SW480 (cell line): ENCODE measurements at regions not wholly inside any gene's neighbourhood (a gene's known extent, or its start where the extent isn't known, plus 50 kb on each side); places are given as distances from the start of the nearest gene placed in this dataset.
"Not testable (repeated sequence)": the region's sequence is repeated elsewhere in the genome, so short reads cannot be mapped to it uniquely, and the experiment has no call there.

ENCODE experiments used
- DNase-seq: peaks from one replicate; pipeline ENCODE4 v3.0.0-alpha.2; 2016; ENCODE audit warnings: low spot score

DNA sequence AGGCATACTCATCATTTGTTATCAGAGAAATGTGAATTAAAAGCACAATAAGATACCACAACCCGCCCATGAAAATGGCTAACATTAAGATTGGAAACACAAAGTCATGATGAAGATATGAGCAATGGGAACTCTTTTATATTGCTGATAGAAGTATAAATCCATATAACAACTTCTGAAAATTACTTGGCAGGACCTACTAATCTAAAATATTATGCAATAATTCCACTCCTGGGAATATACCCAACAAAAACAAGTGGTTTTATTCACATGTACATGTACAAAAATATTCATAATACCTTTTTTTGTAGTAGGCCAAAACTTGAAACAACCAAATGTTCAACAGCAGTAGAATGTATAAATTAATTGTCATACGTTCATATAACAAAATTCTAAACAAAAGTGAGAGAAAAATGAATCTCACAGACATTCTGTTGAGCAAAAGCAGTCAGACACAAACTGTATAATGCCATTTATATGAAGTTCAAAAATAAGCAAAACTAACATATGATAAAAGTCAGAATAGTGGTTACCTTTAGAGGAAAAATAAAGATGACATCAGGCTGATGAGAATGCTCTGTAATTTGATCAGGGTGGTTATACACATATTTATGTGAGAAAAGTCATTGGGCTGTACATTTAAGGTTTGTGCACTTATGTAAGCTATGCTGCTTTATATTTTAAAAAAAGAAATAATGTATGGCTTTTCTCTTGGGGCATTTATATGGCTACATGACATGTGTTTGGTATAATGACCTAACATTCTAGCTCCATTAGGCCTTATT lies 309.2 kb upstream of the KITLG start:
- DNase-seq, result no peak

DNA sequence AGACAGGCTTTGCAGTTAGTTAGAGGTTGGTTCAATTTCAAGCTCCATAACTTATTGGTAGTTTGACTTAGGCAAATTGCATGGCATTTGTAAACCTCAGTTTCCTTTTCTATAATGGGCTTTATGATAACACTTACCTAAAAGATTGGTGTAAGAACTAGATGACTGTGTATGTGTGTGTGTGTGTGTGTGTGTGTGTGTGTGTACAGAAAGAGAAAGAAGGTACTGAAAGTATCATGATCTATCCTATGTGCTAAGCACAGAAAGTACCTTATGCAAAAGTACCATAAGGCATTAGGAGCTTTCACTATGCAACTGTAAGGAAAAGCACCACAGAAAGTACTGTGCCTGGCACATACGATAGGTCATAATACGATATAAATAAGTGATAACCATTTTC lies 304.3 kb upstream of the KITLG start:
- DNase-seq, result no peak

DNA sequence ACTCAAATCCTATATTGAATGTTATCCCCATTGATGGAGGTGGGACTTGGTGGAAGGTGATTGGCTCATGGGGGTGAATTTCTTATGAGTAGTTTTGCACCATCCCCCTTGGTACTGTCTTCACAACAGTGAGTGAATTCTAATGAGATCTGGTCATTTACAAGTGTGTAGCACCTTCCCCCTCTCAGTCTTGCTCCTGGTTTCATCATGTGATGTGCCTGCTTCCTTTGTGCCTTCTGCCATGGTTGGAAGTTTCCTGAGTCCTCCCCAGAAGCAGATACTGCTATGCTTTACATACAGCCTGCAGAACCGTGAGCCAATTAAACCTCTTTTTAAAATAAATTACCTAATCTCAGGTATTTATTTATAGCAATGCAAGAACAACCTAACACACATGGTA lies 302.4 kb upstream of the KITLG start:
- DNase-seq, result no peak

DNA sequence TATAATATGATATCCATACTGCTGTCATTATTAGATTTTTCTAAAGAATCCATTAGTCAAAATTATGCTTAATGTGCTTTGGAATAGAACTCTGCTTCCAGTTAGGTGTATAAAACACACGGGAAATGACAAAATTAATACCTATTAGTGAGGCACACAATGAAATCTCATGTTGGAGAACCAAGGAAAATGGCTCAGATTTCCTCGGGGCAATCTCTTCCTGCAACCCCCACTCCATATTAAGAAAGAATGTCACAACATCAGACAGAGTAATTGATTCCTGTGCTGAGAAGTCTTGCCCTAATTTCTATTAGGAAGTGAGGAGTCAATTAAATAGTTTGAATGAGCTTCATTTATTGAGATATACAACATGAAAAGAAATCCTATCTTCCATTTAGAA lies 299.8 kb upstream of the KITLG start:
- DNase-seq, result no peak

DNA sequence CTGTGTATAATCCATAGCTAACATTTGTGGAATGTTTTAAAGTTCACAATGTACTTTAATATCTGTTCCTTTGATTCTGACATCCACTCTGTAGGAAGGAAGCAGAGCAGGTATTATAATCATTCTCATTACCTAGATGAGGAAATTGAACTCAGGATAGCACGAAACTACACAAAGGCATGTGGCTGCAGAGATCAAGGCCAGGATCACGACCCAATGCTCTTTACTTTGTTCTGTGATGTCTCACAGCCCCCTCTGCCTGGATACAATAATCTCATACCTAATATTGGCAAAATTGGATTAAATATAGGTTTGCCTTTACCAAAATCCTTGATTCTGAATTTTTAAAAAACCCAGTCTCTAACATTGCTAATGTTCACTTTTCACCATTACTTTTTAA lies 298.0 kb upstream of the KITLG start:
- DNase-seq, result no peak

DNA sequence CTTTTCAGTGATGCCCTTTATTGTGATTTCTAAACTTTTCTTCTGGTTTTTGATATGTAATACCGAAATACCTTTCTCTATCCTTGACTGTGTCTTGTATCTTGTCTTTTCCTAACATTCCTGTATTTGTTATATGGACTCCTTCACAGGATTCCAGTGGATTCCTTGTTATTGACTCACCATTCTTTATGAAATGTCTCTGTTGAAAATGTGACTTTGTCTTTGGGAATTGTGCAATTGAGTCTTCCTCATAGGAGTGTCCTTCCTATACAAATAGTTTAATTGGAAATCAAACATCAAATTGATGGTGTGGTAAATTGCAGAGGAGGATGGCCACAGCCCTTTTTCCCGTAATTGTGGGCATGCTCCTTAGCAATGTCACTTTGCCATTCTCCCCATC lies 296.6 kb upstream of the KITLG start:
- DNase-seq, result no peak

DNA sequence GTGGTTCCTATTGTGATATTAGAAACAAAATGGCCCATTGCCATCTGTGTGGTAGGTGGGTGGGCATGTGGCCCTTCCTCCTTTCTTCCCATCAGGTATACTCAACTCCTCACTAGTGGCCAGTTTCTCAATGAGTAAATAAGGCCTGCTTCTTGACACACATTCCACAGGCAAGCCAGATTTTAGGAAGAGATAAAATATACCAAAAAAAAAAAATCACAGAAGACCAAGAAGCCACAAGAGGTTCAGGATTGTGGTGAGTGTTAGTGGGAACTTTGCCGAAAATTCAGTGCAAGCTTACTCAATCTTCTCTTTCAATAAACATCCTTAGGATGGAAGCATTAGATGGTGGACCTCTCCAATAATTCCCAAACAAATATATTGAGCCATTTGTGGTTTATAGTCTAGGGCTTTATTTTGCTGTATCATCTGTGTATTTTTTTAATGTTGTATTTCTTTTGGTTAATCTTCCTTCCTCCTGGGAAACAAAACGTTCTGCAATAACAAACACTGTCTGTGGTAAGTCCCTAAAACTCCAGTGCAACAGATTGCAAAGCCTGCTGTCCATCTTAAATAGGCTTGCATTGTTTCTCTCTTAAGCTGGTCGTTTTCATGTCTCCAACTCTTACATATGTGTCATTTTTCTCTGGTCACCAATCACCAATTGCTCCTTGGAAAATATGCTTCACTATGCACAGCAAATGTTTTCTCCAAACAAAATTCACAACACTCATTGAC lies 289.9 kb upstream of the KITLG start:
- no peak for DNase-seq

DNA sequence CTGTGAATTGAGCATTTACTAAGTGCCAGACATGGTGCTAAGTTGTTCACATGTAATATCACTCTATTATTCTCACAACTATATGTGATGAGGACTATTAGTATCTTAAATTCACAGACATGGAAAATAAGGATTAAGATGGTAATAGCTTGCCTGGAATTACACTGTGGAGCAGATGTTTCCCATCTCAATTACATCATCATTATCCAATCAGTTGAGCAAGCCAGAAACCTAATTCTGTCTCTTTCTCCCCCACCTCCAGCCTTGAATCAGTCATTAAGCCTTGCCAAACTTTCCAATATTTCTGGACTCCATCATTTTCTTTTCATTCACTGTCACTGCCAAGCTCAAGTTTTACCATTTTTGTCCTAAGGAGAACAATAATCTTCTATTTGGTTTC lies 287.8 kb upstream of the KITLG start:
- DNase-seq, result no peak

DNA sequence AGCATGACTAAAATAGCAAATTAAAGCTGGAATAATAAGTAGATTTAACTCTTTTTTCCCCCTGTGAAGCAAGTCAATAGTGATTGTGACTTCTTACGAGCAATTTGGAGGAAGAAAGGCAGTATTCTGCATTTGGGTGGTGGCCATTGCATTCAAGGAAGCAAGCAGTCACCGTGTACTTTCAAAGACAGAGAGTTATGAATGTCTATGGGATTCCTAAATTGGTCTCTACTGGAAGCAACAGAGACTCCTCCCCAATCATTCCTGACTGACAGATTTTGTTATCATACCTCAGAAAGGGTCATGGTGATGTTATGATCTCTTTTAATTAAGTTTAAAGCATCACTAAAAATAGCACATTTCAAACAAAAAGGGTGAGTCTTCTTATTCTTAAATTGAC lies 287.2 kb upstream of the KITLG start:
- no peak for DNase-seq

DNA sequence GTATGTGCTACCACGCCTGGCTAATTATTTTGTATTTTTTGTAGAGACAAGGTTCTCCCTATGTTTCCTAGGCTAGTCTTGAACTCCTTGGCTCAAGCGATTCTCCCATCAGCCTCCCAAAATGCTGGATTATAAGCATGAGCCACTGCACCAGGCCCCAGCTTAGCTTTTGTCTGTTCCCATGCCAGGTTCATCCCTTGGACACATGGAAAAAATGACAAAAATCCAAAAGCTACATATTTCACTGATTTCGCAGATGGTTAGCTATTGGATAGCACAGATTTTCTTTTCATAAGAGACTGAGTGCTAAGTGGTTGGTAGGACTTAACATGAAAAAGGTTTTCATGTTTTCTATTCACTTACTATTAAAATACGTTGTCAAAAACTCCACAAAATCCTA lies 286.6 kb upstream of the KITLG start:
- no peak for DNase-seq

DNA sequence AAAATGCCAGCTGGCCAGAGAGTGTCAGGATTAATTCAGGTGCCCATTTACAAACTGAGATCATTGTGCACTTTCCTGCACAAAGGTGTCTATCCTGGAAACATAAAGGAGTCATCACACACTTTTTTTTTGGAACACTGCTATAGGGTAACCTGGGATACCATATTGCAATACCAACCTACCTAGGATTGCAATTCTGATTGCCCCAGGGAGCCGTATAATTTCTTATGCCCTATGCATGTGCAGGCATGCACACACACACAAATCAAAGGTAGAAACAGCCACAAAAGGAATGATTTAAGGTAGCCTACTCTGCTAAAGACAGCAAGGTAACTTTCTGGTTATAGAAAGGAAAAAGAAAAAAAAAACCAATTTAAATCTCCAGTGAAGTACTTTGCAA lies 285.3 kb upstream of the KITLG start:
- DNase-seq, result no peak

DNA sequence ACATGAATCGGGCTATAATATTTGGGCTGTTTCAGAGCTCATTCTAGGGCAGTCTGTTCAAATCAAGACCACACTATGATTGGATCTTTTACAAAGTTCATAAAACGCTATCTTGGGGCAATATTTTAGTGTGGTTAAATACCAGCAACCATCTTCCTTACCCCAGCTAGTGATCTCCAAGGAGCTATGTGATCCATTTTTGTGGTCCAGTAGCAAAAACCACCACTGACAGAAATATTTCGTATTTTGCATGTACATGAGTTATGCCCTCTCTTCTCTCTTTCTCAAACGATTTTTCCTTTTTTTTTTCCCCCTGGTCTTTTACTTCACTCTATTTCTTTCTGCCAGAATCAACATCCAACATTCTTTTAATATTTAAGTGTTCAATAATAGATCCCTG lies 280.6 kb upstream of the KITLG start:
- DNase-seq, result no peak

DNA sequence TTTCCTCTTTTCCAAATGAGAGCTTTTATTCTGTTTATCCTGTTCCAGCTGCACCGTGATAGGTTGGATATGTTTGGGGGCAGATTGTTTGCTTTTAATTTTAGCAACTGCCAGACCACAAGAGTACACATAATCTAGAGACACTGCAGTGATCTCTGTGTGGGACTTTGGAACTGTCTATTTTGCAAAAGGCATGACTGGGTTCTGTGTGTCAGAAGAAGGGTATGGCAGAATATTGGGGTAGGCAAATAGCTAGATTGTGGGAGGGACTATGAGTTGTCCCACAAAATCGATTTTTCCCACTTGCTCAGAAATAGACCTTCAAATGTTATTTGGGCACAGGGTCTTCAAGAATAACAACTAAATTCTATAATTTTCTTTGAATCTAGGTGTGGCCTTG lies 275.9 kb upstream of the KITLG start:
- DNase-seq, result no peak

DNA sequence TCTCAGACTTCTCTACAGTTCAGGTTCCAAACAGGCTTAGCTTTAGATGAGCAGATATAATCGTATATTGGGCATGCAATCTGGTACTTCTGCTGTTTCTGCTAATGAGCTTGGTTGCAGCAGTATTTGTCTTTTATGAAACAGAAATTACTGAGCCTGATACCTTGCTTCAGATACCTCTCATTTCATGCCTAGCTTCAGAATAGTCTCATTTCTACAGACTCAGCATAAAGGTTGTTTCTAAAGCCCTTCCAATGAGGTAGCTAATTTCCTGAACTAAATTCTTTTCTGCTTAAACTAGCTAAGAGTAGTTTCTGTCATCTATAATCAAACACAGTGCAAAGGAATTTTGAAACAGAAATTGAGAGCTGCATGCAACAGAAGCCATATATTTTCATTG lies 275.0 kb upstream of the KITLG start:
- DNase-seq, result no peak

DNA sequence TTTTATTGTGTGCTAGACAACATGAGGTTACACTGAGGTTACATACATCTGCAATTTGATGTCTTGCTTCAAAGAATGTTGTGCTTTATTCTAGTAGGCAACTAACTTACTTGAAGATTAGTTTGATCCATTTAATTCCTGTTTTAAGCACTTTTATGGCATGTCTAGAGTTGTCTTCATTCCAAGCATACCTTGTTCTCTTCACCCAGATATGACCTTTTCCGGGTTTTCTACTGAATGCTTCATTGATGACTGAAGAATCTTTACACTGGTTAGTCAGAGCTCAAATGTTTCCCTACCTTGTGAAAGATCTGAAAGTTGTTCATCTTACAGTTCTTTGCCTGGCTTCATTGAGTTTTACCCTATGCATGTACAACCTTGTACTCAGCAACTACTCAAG lies 274.0 kb upstream of the KITLG start:
- DNase-seq, result no peak

DNA sequence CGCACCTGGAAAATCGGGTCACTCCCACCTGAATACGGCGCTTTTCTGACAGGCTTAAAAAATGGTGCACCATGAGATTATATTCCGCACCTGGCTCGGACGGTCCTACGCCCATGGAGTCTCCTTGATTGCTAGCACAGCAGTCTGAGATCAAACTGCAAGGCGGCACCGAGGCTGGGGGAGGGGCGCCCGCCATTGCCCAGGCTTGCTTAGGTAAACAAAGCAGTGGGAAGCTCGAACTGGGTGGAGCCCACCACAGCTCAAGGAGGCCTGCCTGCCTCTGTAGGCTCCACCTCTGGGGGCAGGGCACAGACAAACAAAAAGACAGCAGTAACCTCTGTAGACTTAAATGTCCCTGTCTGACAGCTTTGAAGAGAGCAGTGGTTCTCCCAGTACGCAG lies 267.0 kb upstream of the KITLG start:
- not testable (repeated sequence) for DNase-seq

DNA sequence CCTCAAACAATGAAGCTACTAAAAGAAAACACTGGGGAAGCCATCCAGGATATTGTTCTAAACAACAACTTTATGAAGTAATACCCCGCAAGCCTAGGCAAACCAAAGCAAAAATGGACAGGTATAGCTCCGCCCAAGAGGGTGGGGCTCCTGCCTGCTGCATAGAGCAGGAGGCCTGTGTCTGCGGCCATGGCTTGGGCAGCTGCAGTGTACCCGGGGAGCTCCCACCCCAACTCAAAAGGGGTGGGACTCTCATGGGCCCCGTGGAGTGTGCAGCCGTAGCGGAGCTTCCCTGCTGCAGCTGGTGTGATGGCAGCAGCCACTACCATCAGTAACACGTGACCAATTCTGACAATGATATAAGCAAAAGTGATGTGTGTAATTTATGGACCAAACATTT lies 264.2 kb upstream of the KITLG start:
- DNase-seq, result no peak

DNA sequence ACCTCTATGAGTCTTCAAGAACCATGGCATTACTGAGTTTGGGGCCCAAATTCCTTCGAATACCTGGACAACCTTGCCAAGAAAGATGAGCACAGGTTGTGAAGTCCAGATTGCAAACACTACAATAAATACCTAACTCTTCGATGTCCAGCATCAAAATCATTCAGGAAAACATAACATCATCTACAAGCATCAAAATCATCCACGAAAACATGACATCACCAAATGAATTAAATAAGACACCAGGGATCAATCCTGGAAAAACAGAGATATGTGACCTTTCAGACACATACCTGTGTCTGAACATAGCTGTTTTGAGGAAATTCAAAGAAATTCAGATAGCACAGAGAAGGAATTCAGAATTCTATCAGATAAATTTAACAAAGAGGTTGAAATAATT lies 262.0 kb upstream of the KITLG start:
- no peak for DNase-seq

DNA sequence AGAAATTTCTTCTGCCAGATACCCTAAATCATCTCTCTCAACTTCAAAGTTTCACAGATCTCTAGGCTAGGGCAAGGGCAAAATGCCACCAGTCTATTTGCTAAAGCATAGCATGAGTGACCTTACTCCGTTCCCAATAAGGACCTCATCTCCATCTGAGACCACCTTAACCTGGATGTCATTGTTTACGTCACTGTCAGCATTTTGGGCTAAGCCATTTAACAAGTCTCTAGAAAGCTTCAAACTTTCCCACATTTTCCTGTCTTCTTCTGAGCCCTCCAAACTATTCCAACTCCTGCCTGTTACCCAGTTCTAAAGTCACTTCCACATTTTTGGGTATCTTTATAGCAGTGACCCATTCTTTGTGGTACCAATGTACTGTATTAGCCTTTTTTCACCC lies 259.2 kb upstream of the KITLG start:
- no peak for DNase-seq

DNA sequence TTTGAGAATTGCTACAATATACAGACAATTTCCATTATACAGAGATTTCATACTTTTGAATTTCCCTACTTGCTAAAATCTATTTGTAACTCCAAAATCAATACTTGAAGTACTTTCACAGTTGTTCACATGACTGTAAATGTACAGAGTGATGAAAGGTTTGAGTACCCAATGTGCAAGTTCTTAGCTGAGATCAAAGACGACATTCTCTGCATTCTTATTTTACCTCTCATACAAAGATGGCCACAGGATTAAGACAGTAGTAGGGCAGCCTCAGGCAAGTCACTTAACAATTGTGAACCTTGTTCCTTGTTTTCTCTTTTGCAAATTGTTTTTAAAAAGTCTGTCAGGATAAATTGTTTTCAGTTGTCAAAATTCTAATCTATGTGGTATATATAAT lies 255.9 kb upstream of the KITLG start:
- DNase-seq, result no peak

DNA sequence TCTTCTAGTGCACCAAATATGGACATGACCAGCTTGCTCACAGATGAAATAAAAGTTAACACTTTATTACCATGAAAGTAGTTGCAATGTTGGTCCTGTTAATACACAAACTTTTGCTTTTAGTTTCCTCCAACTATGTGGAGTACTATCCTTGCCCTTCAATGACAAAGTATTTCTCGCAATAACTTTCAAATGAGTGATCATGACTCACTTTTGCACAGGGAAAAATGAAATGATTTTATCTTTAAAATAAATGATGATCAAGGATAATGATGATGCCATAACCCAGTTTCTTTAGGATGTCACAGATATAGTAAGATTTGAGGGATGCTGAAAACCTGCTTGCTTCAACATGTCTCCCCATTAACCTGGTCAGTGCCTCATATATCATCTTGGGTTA lies 254.0 kb upstream of the KITLG start:
- no peak for DNase-seq

DNA sequence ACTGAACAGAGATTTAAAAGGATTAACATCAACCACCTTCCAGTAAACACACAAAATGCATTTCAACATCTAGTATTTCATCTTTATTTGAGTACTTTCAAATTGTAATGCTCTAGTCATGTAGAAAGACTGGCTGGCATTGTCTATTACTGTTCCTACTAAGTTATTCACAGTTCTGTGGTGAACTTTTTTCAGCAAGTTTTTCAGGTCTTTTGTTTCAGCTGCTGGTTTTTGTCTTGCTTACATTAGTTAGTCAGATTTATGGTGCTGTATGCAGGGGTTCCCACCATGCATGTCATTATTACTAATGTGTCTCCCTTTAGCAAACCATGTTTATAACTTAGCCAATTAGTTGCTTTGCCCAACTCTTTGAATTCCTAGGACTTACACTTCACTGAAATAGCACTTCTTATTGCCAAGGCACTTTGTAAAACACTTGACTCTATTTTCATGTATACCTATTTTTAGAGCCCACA lies 253.4 kb upstream of the KITLG start:
- no peak for DNase-seq

DNA sequence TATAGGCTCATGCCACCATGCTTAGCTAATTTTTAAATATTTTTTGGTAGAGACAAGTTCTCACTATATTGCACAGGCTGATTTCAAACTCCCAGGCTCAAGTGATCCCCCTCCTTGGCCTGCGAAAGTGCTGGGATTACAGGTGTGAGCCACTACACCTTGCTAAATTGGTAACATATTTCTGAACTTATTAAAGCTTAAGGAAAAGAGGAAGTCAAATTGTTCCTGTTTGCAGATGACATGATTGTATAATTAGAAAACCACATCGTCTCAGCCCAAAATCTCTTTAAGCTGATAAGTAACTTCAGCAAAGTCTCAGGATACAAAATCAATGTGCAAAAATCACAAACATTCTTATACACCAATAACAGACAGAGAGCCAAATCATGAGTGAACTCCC lies 248.3 kb upstream of the KITLG start:
- not testable (repeated sequence) for DNase-seq

DNA sequence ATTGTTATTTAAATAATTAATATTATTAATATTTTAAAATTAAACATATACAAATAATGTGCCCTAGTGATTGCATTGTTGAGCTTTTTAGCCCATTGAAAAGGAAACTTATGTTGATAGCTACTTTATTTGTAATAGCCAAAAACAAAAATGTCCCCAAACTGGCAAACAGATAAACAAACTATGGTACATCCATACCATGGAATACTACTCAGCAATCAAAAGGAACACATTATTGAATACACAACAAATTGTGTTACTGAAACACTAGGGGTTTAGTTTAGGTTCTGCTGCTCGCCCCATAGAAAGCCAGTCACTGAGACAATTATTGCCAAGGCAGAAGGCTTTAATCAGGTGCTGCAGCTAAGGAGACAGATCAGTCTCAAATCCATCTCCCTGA lies 239.7 kb upstream of the KITLG start:
- no peak for DNase-seq
